ENCODE measurements at regions not wholly inside any gene's neighbourhood (a gene's known extent, or its start where the extent isn't known, plus 50 kb on each side); places are given as distances from the start of the nearest gene placed in this dataset.

GRCh38 chr2:163348857-163349380, 386.9 kb downstream of the FIGN start:
- TF ChIP-seq POLR2A (conservative IDR thresholded peaks at IDR 0.05) (no peak), TRIM28 (IDR thresholded peaks at IDR 0.05) (no peak), ZC3H4 (CRISPR knock-in tag; IDR thresholded peaks at IDR 0.05; ENCODE audit: borderline replicate concordance) (no peak), CTCF (IDR thresholded peaks at IDR 0.05 in 2 of 3, conservative IDR thresholded peaks at IDR 0.05 in 1 of 3; ENCODE audit: insufficient read depth in 2 of 3, low read depth in 1 of 3, low read length in 3 of 3) (no peak), SIX5 (IDR thresholded peaks at IDR 0.05; ENCODE audit: borderline replicate concordance in 1 of 2, insufficient read depth in 1 of 2, low read depth in 1 of 2, low read length in 2 of 2) (no peak), CBX1 (IDR thresholded peaks at IDR 0.05; ENCODE audit: low read depth) (no peak), SIN3A (IDR thresholded peaks at IDR 0.05; ENCODE audit: borderline replicate concordance in 2 of 2, control insufficient read depth in 1 of 2, low read depth in 2 of 2, low read length in 2 of 2) (no peak), ETV6 (IDR thresholded peaks at IDR 0.05; ENCODE audit: borderline replicate concordance in 1 of 2, low read depth in 2 of 2, low read length in 1 of 2) (no peak), ETV6 (CRISPR knock-in tag; IDR thresholded peaks at IDR 0.05; ENCODE audit: borderline replicate concordance) (no peak), EP300 (IDR thresholded peaks at IDR 0.05; ENCODE audit: low read length) (no peak), MECOM (CRISPR knock-in tag; IDR thresholded peaks at IDR 0.05) (no peak), RFX5 (IDR thresholded peaks at IDR 0.05; ENCODE audit: low read depth, low read length) (no peak)
